ENCODE measurements at regions not wholly inside any gene's neighbourhood (a gene's known extent, or its start where the extent isn't known, plus 50 kb on each side); places are given as distances from the start of the nearest gene placed in this dataset.
"Not testable (repeated sequence)": the region's sequence is repeated elsewhere in the genome, so short reads cannot be mapped to it uniquely, and the experiment has no call there.

- DNase-seq (ENCODE audit: low read depth in 3 of 3) = no peak
Measured at GRCh38 chr19:27718234-27718633, 1494.7 kb downstream of the UQCRFS1 start.

DNA sequence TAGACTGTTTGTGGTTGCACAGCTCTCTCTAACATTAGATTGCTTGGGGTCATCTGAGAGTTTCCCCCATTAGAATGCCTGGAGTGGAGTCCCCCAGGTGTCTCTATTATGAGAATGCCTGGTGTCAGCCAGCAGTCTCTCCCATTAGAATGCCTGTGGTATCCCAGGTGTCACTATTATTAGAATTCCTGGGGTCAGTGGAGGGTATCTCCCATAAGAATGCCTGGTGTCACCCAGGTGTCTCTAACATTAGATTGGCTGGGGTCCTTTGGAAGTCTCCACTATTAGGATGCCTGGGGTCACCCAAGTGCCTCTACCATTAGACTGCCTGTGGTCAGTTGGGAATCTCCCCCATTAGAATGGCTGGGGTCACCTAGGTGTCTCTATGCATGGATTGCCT lies 1495.1 kb downstream of the UQCRFS1 start:
- no peak for DNase-seq (ENCODE audit: low read depth in 3 of 3)

GRCh38 chr19:27716922-27717321 lies 1496.0 kb downstream of the UQCRFS1 start:
- no peak for DNase-seq (ENCODE audit: low read depth in 3 of 3)

DNA sequence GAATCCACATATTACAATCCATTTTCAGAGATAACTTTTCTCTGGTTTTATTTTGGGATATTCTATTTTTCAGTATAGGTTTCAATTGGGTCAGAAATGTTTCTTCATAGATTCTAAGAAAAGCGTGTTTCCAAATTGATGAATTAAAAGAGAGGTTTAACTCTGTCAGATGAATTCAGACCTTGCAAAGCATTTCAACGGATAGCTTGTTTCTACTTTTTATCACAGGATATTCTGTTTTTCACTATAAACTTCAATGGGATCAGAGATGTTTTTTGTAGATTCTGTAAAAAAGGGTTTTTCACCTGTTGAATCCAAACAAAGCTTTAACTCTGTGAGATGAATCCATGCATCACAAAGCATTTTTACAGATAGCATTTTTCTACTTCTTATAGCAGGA lies 1498.1 kb downstream of the UQCRFS1 start:
- DNase-seq (ENCODE audit: low read depth in 3 of 3) = no peak

DNA sequence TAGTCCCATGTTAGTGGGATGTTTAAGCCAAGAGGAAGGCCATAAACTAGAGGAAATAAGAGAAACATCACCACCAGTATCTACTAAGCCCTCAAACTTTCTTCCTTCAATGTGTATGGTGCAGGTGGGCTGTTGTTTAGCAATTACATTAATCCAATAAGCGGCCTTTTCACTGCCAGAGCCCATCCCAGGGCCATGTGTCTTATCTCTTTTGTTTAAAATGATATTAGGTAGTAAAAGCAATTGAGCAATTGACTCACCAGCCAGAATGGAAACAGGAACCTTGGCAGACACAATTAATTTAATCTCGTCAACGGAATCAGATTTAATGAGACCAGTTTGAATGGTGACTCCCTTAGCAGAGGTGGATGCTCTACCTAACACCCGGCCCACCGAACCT lies 1503.5 kb downstream of the UQCRFS1 start:
- no peak for DNase-seq (ENCODE audit: low read depth in 3 of 3)

GRCh38 chr19:27708986-27709385 lies 1504.0 kb downstream of the UQCRFS1 start:
- not testable (repeated sequence) for DNase-seq (ENCODE audit: low read depth in 3 of 3)

DNA sequence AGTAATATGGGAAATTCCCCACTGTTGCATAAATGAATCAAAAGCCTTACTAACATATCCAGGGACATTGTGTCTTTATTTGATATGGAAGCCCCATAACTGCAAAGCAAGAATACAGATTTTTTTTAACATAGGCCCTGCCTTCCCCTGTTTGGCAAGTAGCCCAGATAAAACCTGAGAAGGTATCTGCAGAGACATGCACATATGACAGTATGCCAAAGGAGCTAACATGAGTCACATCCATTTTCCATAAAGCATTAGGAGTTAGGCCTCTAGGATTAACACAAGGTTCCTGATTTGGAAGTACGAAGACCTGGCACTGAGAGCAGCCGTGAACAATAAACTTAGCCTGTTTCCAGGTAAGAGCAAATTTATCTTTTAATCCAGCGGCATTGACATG lies 1505.9 kb downstream of the UQCRFS1 start:
- not testable (repeated sequence) for DNase-seq (ENCODE audit: low read depth in 3 of 3)

DNA sequence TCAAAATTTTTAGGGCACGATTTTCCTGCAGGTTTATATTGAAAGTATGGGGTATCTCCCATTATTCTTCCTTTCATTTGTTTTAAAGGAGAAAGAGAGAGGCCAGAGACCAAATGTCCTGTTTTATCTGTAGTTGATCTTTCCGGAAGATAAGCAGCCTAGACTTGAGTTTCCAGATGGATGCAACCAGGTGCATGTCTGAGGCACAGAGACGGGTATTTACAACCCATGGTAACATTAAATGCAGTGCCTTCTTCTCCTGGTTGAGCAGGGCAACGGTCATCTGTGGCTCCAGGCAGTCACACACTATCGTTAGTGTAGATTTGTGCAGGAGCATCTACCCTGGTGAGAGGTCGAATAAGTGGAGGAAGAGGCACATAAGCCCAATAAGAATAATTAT lies 1507.1 kb downstream of the UQCRFS1 start:
- DNase-seq (ENCODE audit: low read depth in 3 of 3) = no peak

DNA sequence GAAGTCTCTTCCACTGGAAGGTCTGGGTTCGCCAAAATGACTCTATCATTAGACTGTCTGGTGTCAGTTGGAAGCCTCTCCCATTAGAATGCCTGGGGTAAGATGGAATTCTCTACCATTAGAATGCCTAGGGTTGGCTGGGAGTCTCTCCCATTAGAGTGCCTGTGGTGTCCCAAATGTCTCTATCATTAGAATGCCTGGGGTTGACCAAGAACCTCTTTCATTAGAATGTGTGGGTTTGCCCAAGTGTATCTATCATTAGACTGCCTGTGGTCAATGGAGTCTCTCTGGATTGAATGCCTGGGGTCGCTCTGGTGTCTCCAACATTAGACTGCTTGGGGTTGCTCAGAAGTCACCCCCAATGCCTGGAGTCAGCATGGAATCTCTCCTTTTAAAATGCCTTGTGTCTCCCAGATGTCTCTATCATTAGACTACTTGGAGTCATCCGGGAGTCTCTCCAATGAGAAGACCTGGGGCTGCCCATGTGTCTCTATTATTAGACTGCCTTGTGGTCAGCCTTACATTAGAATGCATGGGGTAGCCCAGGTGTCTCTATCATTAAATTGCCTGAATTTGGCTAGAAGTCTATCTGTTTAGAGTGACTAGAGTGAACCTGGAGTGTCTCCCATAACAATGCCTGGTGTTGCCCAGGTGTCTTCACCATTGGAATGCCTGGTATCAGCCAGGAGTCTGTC lies 1518.4 kb downstream of the UQCRFS1 start:
- no peak for DNase-seq (ENCODE audit: low read depth in 3 of 3)

DNA sequence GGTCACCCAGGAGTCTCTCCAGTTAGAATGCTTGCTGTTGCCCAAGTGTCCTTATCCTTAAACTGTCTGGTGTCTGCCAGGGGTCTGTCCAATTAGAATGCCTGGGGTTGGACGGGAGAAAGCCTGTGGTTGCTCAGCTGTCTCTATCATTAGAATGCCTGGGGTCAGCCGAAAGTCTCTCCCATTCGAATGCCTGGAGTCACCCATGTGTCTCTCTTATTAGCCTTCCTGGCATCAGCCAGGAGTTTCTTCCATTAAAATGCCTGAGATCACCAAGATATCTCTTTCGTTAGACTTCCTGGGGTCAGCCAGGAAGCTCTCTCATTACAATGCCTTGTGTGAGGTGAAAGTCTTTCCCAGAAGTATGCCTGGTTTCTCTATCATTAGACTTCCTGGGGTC lies 1521.0 kb downstream of the UQCRFS1 start:
- DNase-seq (ENCODE audit: low read depth in 3 of 3) = no peak

- DNase-seq (ENCODE audit: low read depth in 3 of 3) = no peak
Measured at GRCh38 chr19:27689734-27690241, 1523.2 kb downstream of the UQCRFS1 start.

DNA sequence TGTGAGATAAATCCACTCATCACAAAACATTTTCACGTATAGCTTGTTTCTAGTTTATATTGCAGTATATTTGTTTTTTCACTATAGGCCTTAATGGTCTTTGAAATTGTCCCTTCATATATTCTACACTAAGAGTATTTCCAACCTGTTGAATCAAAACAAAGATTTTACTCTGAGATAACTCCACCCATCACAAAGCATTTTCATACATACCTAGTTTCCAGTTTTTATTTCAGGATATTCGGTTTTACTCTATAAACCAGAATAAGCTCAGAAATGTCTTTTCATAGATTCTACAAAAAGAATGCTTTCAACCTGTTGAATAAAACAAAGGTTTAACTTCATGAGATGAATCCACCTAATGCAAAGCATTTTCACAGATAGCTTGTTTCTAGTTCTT lies 1528.7 kb downstream of the UQCRFS1 start:
- DNase-seq (ENCODE audit: low read depth in 3 of 3) = no peak

DNA sequence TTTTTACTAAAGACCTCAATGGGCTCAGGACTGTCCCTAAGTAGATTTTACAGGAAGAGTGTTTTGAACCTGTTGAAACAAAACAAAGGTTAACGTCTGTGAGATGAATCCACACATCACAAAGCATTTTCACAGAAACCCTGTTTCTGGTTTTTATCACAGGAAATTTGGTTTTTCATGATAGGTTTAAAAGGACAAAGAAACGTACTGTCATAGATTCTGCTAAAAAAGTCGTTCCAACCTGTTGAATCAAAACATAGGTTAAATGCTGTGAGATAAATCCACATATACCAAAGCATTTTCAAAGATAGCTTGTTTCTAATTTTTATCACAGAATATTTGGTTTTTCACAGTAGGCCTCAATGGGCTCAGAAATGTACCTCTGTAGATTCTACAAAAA lies 1531.0 kb downstream of the UQCRFS1 start:
- DNase-seq (ENCODE audit: low read depth in 3 of 3) = no peak

- no peak for DNase-seq (ENCODE audit: low read depth in 3 of 3)
Measured at GRCh38 chr19:27679905-27680304, 1533.0 kb downstream of the UQCRFS1 start.

- DNase-seq (ENCODE audit: low read depth in 3 of 3) = no peak
Measured at GRCh38 chr19:27679399-27679798, 1533.6 kb downstream of the UQCRFS1 start.

DNA sequence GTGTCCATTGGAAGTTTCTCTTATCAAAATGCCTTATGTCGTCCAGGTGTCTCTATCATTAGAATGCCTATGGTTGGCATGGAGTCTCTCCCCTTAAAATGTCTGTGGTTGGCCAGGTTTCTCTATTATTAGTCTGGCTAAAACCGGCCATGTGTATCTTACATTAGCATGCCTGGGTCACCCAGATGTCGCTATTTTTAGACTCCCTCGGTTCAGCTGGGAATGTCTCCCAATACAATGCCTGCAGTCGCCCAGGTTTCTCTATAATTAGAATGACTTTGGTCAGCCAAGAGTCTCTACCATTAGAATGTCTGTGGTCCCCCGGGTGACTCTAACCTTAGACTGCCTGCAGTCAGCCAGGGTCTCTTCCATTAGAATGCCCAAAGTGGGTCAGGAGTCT lies 1536.1 kb downstream of the UQCRFS1 start:
- no peak for DNase-seq (ENCODE audit: low read depth in 3 of 3)

DNA sequence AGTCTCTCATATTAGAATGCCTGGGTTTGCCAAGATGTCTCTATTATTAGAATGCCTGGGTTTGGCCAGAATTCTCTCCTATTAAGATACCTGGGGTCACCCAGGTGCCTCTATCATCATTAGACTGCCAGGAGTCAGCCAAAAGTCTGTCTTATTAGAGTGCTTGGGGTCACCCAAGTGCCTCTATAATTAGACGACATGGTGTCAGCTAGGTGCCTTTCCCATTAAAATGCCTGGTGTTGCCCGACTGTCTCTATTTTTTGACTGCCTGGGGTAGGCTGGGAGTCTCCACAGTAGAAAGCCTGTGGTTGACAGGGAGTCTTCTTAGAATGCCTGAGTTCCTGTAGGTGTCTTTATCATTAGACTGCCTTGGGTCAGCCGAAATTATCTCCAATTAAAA lies 1536.6 kb downstream of the UQCRFS1 start:
- DNase-seq (ENCODE audit: low read depth in 3 of 3) = no peak

- no peak for DNase-seq (ENCODE audit: low read depth in 3 of 3)
Measured at GRCh38 chr19:27675771-27676170, 1537.2 kb downstream of the UQCRFS1 start.

GRCh38 chr19:27674701-27675100 lies 1538.2 kb downstream of the UQCRFS1 start:
- DNase-seq (ENCODE audit: low read depth in 3 of 3) = no peak

DNA sequence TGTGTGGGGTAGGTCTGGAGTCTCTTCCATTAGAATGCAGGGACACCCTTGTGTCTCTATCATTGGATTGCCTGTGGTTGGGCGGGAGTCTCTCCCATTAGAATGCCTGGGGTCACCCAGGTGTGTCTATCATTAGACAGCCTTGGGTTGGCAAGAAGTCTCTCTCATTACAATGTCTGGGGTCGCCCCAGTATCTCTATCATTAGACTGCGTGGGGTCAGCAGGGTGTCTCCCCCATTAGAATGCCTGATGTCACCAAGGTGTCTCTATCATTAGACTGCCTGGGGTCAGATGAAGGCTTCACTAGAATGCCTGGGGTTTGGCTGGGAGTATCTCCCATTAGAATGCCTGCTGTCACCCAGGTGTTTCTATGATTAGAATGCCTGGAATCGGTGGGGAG lies 1539.0 kb downstream of the UQCRFS1 start:
- DNase-seq (ENCODE audit: low read depth in 3 of 3) = no peak

DNA sequence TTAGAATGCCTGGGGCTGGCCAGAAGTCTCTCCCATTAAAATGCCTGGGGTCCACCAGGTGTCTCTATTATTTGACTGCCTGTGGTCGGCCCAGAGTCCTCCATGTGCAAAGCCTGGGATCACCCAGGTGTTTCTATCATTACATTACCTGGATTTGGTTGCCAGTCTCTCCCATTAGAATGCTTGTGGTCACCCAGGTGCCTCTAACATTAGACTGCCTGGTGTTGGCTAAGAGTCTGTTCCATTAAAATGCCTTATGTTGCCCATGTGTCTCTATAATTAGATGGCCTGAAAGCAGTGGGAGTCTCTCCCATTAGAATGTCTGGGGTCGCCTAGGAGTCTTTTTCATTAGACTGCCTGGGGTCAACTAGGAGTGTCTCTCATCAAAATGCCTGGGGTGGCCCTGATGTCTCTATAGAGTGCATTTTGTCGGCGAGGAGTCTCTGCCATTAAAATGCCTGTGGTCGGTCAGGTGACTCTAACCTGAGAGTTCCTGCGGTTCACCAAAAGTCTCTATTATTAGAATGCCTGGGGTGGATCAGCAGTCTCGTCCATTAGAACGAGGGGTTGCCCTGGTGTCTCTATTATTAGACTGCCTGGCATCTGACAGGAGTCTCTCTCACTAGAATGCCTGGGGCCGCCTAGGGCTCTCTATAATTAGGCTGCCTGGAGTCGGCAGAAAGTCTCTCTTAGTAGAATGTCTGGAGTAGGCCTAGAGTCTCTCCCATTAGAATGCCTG lies 1540.5 kb downstream of the UQCRFS1 start:
- DNase-seq (ENCODE audit: low read depth in 3 of 3) = no peak

- no peak for DNase-seq (ENCODE audit: low read depth in 3 of 3)
Measured at GRCh38 chr19:27671876-27672275, 1541.1 kb downstream of the UQCRFS1 start.

DNA sequence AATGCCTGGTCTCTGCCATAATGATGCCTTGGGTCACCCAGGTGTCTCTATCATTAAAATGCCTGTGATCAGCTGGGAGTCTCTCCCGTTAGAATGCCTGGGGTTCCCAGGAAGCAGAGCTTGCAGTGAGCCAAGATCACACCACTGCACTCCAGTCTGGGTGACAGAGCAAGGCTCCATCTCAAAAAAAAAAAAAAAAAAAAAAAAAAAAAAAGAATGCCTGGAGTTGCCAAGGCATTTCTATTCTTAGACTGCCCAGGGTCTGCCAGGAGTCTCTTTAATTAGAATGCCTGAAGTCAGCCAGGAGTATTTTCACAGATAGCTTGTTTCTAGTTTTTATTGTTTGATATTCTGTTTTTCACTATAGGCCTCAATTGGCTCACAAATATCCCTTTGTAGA lies 1552.5 kb downstream of the UQCRFS1 start:
- DNase-seq (ENCODE audit: low read depth in 3 of 3) = no peak

All from stimulated activated CD4-positive, alpha-beta T cell treated with anti-CD3 and anti-CD28 coated beads, TNF-alpha, amount 100 ng/mL, for 4 hours (primary cell).